Duodenal mucosa (tissue), 2 donors: ENCODE measurements at regions not wholly inside any gene's neighbourhood (a gene's known extent, or its start where the extent isn't known, plus 50 kb on each side); places are given as distances from the start of the nearest gene placed in this dataset.

Source experiments
- H3K27ac ChIP-seq: one replicate; pipeline ENCODE4 v1.7.0; 2013; ENCODE audit warnings: low read depth, low read length
- H3K27me3 ChIP-seq, 2 donors: one replicate each; pipeline ENCODE4 v1.7.0; 2013; ENCODE audit warnings: low read length in 2 of 2, control low read depth in 1 of 2; ENCODE audit not compliant: insufficient read depth in 2 of 2, control insufficient read depth in 1 of 2
- H3K36me3 ChIP-seq, 2 donors: one replicate each; pipeline ENCODE4 v1.7.0; 2013; ENCODE audit warnings: low read length in 2 of 2, control low read depth in 1 of 2; ENCODE audit not compliant: insufficient read depth in 2 of 2, control insufficient read depth in 1 of 2
- H3K4me1 ChIP-seq, 2 donors: one replicate each; pipeline ENCODE4 v1.7.0; 2013; ENCODE audit warnings: low read length in 2 of 2, control low read depth in 1 of 2; ENCODE audit not compliant: insufficient read depth in 2 of 2, control insufficient read depth in 1 of 2
- H3K4me3 ChIP-seq, 2 donors: one replicate each; pipeline ENCODE4 v1.7.0; 2013; ENCODE audit warnings: low read length in 2 of 2, low read depth in 1 of 2
- H3K9ac ChIP-seq, 2 donors: one replicate each; pipeline ENCODE4 v1.7.0; 2013; ENCODE audit warnings: low read length in 2 of 2, low read depth in 1 of 2
- H3K9me3 ChIP-seq, 2 donors: one replicate each; pipeline ENCODE4 v1.7.0; 2013; ENCODE audit warnings: low read length in 2 of 2, control low read depth in 1 of 2; ENCODE audit not compliant: control insufficient read depth in 1 of 2

- Histone ChIP-seq H3K9me3 (no peaks in the 10 kb centered on the region), H3K4me3 (no peak overlapping the region), H3K27ac (no peak overlapping the region), H3K27me3 (no peaks in the 10 kb centered on the region), H3K4me1 (no peaks in the 10 kb centered on the region), H3K9ac (no peak overlapping the region), H3K36me3 (no peaks in the 10 kb centered on the region)
These were observed 147.2 kb upstream of the GSC start for GRCh38 chr14:94917041-94917600.

GRCh38 chr14:94914191-94914590 is 144.3 kb upstream of the GSC start:
- Histone ChIP-seq H3K27me3 (no peaks in the 10 kb centered on the region), H3K4me3 (no peak overlapping the region), H3K27ac (no peak overlapping the region), H3K9me3 (no peaks in the 10 kb centered on the region), H3K4me1 (no peaks in the 10 kb centered on the region), H3K36me3 (no peaks in the 10 kb centered on the region), H3K9ac (no peak overlapping the region)

GRCh38 chr14:94907626-94908261 is 137.8 kb upstream of the GSC start:
- Histone ChIP-seq H3K4me3 (no peak overlapping the region), H3K27ac (no peak overlapping the region)

GRCh38 chr14:94906991-94907587 is 137.2 kb upstream of the GSC start:
- H3K9me3 ChIP-seq = no peaks in the 10 kb centered on the region
- no peak overlapping the region for H3K27ac ChIP-seq
- H3K4me3 ChIP-seq = no peak overlapping the region
- H3K27me3 ChIP-seq = no peaks in the 10 kb centered on the region
- H3K36me3 ChIP-seq = no peaks in the 10 kb centered on the region
- no peak overlapping the region for H3K9ac ChIP-seq
- no peaks in the 10 kb centered on the region for H3K4me1 ChIP-seq

More at GRCh38 chr14:94907626-94908261, 137.8 kb upstream of the GSC start:
- Histone ChIP-seq H3K9ac (no peak overlapping the region), H3K4me1 (no peaks in the 10 kb centered on the region), H3K36me3 (no peaks in the 10 kb centered on the region), H3K9me3 (no peaks in the 10 kb centered on the region), H3K27me3 (no peaks in the 10 kb centered on the region)

- no peaks in the 10 kb centered on the region for H3K27me3 ChIP-seq
- no peak overlapping the region for H3K27ac ChIP-seq
- no peaks in the 10 kb centered on the region for H3K9me3 ChIP-seq
- no peaks in the 10 kb centered on the region for H3K36me3 ChIP-seq
- no peaks in the 10 kb centered on the region for H3K4me1 ChIP-seq
- H3K9ac ChIP-seq = no peak overlapping the region
- H3K4me3 ChIP-seq = no peak overlapping the region
These were observed 136.7 kb upstream of the GSC start for GRCh38 chr14:94906577-94906976.

- Histone ChIP-seq H3K9me3 (no peaks in the 10 kb centered on the region), H3K4me1 (no peaks in the 10 kb centered on the region), H3K27me3 (peaks cover 0 to 4% of the 10 kb centered on the region in 2 donors)
These were observed 134.7 kb upstream of the GSC start for GRCh38 chr14:94904636-94905035.

GRCh38 chr14:94903883-94904282 is 134.0 kb upstream of the GSC start:
- Histone ChIP-seq H3K36me3 (no peaks in the 10 kb centered on the region), H3K4me1 (no peaks in the 10 kb centered on the region), H3K4me3 (no peak overlapping the region), H3K27me3 (peaks cover 0 to 4% of the 10 kb centered on the region in 2 donors), H3K27ac (no peak overlapping the region), H3K9me3 (no peaks in the 10 kb centered on the region), H3K9ac (no peak overlapping the region)

More at GRCh38 chr14:94904636-94905035, 134.7 kb upstream of the GSC start:
- H3K36me3 ChIP-seq = no peaks in the 10 kb centered on the region
- H3K4me3 ChIP-seq = no peak overlapping the region
- H3K9ac ChIP-seq = no peak overlapping the region
- H3K27ac ChIP-seq = no peak overlapping the region

- Histone ChIP-seq H3K27ac (no peak overlapping the region), H3K9ac (no peak overlapping the region), H3K36me3 (no peaks in the 10 kb centered on the region), H3K27me3 (peaks cover 0 to 4% of the 10 kb centered on the region in 2 donors), H3K4me3 (no peak overlapping the region), H3K4me1 (no peaks in the 10 kb centered on the region), H3K9me3 (no peaks in the 10 kb centered on the region)
These were observed 133.4 kb upstream of the GSC start for GRCh38 chr14:94903338-94903737.

- no peak overlapping the region for H3K9ac ChIP-seq
- no peaks in the 10 kb centered on the region for H3K4me1 ChIP-seq
- no peaks in the 10 kb centered on the region for H3K36me3 ChIP-seq
- H3K4me3 ChIP-seq = no peak overlapping the region
- H3K9me3 ChIP-seq = peaks cover 0 to 2% of the 10 kb centered on the region in 2 donors
- peaks cover 0 to 4% of the 10 kb centered on the region in 2 donors for H3K27me3 ChIP-seq
- H3K27ac ChIP-seq = no peak overlapping the region
These were observed 127.6 kb upstream of the GSC start for GRCh38 chr14:94897561-94897960.

GRCh38 chr14:94897082-94897481 is 127.2 kb upstream of the GSC start:
- Histone ChIP-seq H3K4me1 (no peaks in the 10 kb centered on the region), H3K4me3 (no peak overlapping the region), H3K9me3 (peaks cover 0 to 2% of the 10 kb centered on the region in 2 donors), H3K9ac (no peak overlapping the region), H3K27ac (no peak overlapping the region), H3K36me3 (no peaks in the 10 kb centered on the region), H3K27me3 (peaks cover 0 to 4% of the 10 kb centered on the region in 2 donors)
